Hepatocyte (in vitro differentiated cells): ENCODE measurements at regions not wholly inside any gene's neighbourhood (a gene's known extent, or its start where the extent isn't known, plus 50 kb on each side); places are given as distances from the start of the nearest gene placed in this dataset.

Experiments
- EZH2 ChIP-seq: fragments of 200-600 bp; sonication (generic); IDR thresholded peaks from 2 replicates; pipeline ENCODE4 v1.6.1; 2016; ENCODE audit warnings: antibody characterized with exemption, mild to moderate bottlenecking, borderline replicate concordance
- EZH2phosphoT487 ChIP-seq: fragments of 200-600 bp; sonication (generic); IDR thresholded peaks from one replicate; pipeline ENCODE4 v1.6.1; 2018; ENCODE audit warnings: antibody characterized with exemption, mild to moderate bottlenecking, low read depth, moderate library complexity; ENCODE audit not compliant: unreplicated experiment, severe bottlenecking
- TF ChIP-seq, protein P1 (sequence below): fragments of 200-600 bp; sonication (generic); IDR thresholded peaks from 2 replicates; pipeline ENCODE4 v1.5.1; 2016; ENCODE audit warnings: antibody characterized with exemption, mild to moderate bottlenecking; ENCODE audit not compliant: poor library complexity

DNA sequence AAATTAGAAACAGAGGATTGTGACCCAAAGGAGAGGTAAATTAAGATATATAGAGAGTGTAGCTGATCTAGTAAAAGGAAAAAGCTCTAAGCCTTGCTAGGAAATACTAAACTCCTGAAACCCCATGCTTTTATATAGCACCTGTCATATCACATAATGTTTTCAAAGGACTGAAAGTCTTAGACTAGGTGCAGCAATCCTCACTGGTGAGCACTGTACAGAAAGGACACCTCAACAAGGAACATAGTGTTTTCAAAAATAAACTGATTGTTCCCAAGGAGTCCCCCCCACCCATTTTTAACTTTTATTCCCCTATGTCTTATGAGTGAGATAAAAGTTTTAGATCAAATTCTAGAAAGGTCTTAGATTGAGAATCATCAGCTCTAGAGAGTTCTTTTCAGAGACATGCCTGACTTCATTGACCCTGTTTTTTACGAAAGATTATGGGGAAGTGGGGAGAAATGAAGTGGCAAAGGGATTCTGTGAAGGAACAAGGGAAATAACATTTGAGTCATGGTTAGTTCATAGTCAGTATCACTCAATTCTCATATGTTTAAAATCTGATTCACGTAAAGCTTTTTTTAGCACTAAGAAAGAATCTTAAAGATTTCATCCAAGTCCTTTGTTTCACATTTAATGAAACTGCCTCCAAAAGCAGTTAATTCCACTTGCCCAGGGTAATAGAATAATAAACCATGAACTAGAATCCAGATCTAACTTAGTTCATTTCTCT, 166.4 kb downstream of the CYB561 start:
- TF ChIP-seq, protein P1, sequence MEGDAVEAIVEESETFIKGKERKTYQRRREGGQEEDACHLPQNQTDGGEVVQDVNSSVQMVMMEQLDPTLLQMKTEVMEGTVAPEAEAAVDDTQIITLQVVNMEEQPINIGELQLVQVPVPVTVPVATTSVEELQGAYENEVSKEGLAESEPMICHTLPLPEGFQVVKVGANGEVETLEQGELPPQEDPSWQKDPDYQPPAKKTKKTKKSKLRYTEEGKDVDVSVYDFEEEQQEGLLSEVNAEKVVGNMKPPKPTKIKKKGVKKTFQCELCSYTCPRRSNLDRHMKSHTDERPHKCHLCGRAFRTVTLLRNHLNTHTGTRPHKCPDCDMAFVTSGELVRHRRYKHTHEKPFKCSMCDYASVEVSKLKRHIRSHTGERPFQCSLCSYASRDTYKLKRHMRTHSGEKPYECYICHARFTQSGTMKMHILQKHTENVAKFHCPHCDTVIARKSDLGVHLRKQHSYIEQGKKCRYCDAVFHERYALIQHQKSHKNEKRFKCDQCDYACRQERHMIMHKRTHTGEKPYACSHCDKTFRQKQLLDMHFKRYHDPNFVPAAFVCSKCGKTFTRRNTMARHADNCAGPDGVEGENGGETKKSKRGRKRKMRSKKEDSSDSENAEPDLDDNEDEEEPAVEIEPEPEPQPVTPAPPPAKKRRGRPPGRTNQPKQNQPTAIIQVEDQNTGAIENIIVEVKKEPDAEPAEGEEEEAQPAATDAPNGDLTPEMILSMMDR, result no peak
- TF ChIP-seq EZH2phosphoT487, result no peak
- no peak for TF ChIP-seq EZH2
